GM10248 (cell line): ENCODE measurements at regions not wholly inside any gene's neighbourhood (a gene's known extent, or its start where the extent isn't known, plus 50 kb on each side); places are given as distances from the start of the nearest gene placed in this dataset.

Experiments
- CTCF ChIA-PET: fragments of 300-600 bp; sonication (Branson Sonifier 250); formaldehyde crosslinking; extraction: SDS; loops from one replicate; lab custom pipeline; 2021; ENCODE audit warnings: antibody characterized with exemption; lab: Yijun Ruan, JAX
- POLR2A ChIA-PET: fragments of 350-650 bp; sonication (Branson Sonifier 250); formaldehyde crosslinking; extraction: SDS; loops from one replicate; lab custom pipeline; 2020; ENCODE audit warnings: antibody characterized with exemption; lab: Yijun Ruan, JAX
- DNase-seq: peaks from one replicate; pipeline ENCODE4 v3.0.0; 2012; ENCODE audit errors: extremely low spot score
- CTCF ChIP-seq: IDR thresholded peaks from 2 replicates; pipeline ENCODE4 v1.5.1; 2012; ENCODE audit warnings: mild to moderate bottlenecking, low read depth; ENCODE audit errors: extremely low read depth, missing control alignments, control extremely low read depth

DNA sequence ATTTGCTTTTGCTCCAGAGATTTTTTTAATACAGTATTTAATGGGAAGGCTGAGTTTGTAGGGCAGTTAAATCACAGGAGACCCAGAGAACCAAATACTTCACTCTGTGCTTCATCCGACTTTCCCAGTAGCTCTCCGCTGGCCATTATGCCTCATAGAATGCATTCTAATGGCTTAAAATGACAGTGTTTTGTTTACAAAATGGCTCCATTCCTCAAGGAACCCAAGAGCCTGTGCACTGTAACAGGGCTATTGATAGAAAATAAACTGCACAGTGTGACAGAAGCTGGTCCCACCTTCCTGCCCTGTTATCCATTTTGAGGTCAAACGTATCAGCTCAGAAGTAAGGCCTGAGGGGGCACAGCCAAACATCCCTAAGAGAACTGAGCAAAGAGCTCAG is 136.5 kb downstream of the RAP2A start:
- POLR2A ChIA-PET: no interaction called here
- DNase-seq: no peak
- CTCF ChIA-PET: interaction anchor here (0.7 kb wide), 1 partner anchor 23 kb away, joined by 3 read pairs; no protein-coding TSS in a partner anchor
- no peak for TF ChIP-seq CTCF

DNA sequence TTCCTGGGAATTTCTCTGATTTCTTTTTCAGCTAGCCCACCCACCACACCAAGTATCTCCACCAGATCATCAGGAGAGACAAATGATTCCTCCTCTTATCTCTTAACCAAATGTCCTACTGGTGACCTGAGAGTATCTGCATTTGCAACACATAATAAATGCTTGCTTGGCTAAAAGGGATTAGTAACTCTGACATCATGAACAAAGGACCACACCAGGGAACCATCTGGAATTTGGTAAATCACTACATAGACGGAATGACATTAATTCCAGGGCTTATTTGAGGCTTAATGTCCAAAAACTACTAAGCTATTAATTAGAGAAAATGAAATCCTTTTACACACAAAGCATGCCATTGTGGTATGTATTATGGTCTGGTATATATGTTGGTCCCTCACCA is 139.0 kb downstream of the RAP2A start:
- POLR2A ChIA-PET: interaction anchor here (0.6 kb wide), 1 partner anchor 339 kb away, joined by 3 read pairs; no protein-coding TSS in a partner anchor
- DNase-seq: no peak
- CTCF ChIA-PET: interaction anchor here (4.4 kb wide), 1 partner anchor 463 kb away, joined by 37 read pairs; no protein-coding TSS in a partner anchor
- no peak for TF ChIP-seq CTCF

DNA sequence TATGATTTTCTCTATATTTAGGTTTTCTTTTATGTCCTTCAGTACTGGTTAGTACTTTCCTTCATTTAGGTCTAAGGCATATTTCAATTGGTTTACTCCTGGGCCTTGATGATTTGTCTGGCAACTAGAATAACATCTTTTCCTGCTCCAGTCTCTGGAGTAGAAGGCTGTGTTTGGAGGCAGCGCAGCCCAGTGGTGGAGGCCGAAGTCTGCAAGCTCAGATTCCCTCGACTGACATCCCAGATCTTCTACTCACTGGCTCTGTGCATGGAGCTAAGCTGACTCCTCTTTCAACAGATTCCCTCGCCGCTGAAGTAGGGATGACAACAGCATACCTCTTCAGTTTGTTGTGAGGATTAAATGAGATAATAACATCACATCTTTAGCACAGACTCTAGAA is 141.0 kb downstream of the RAP2A start:
- ChIA-PET CTCF (interaction anchor here (0.7 to 4.4 kb wide), 11 partner anchors 9 to 468 kb away, joined by 3 to 37 read pairs (median 3); no protein-coding TSS in a partner anchor), POLR2A (no interaction called here)
- peak; percentile 53 for TF ChIP-seq CTCF
- DNase-seq: peak; percentile 28

DNA sequence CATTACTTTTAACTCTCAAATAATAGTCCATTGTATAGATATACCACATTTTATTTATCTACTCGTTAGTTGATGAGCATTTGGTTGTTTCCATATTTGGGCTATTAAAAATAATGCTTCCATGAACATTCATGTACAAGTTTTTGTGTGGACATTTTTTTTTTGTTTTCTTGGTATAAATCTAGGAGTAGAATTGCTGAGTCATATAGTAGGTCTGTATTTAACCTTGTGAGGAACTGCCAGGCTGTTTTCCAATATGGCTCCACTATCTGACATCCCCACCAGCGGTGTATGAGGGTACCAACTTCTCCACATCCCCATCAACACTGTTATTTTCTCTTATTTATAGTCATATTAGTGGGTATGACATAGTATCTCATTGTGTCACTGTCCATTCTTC is 143.1 kb downstream of the RAP2A start:
- no peak for TF ChIP-seq CTCF
- DNase-seq: no peak
- CTCF ChIA-PET: no interaction called here

DNA sequence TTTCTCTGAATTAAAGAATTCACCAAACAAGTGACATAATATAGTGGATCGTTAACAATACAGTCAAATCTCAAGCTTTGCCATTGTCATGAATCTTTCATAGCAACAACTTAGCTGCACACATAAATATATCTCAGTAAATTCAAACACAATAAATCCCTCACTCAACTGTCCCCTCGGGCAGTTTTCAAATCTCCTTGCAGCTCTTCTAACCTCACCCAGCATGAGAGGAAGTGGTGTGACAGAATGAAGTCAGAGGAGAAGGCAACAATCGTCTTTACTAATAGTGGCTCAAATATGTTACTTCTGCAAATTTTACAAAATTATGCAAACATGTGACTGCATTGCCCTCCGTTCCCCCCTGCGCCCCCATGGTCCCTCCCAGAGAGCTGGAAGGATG is 148.2 kb downstream of the RAP2A start:
- no peak for DNase-seq
- ChIA-PET POLR2A (no interaction called here), CTCF (interaction anchor here (1.4 kb wide), 1 partner anchor 15 kb away, joined by 3 read pairs; no protein-coding TSS in a partner anchor)
- TF ChIP-seq CTCF: no peak

More for the DNA sequence above, 143.1 kb downstream of the RAP2A start:
- POLR2A ChIA-PET: no interaction called here

- no peak for DNase-seq
- CTCF ChIA-PET: interaction anchor here (1.3 to 1.8 kb wide), 3 partner anchors 9 to 474 kb away, joined by 3 to 8 read pairs (median 3); no protein-coding TSS in a partner anchor
- POLR2A ChIA-PET: no interaction called here
These were observed 150.0 kb downstream of the RAP2A start for GRCh38 chr13:97583907-97584497.

More at GRCh38 chr13:97583907-97584497, 150.0 kb downstream of the RAP2A start:
- no peak for TF ChIP-seq CTCF
